ENCODE measurements at regions not wholly inside any gene's neighbourhood (a gene's known extent, or its start where the extent isn't known, plus 50 kb on each side); places are given as distances from the start of the nearest gene placed in this dataset.

GRCh38 chr20:57070296-57070695 lies 196.1 kb downstream of the BMP7 start:
- ChIA-PET POLR2A (no interaction called here), CTCF (no interaction called here)
- peaks cover 21% of the 10 kb centered on the region for H3K27me3 ChIP-seq (ENCODE audit: control insufficient read depth, insufficient read depth, low read length)
- TF ChIP-seq CTCF (IDR thresholded peaks at IDR 0.05) (no peak), TCF7L2 (IDR thresholded peaks at IDR 0.05; ENCODE audit: low read depth, low read length) (no peak), REST (IDR thresholded peaks at IDR 0.05; ENCODE audit: insufficient read depth in 1 of 2, low read depth in 2 of 2, low read length in 1 of 2) (no peak), SIN3A (IDR thresholded peaks at IDR 0.05; ENCODE audit: borderline replicate concordance, insufficient read depth, low read depth, low read length) (no peak), POLR2AphosphoS5 (IDR thresholded peaks at IDR 0.05; ENCODE audit: low read depth, low read length) (no peak)
- H3K9me3 ChIP-seq (ENCODE audit: control insufficient read depth, insufficient read depth, low read depth, low read length) = no peaks in the 10 kb centered on the region
- H3K4me1 ChIP-seq (ENCODE audit: control insufficient read depth, insufficient read depth, low read length) = no peaks in the 10 kb centered on the region
- no peaks in the 10 kb centered on the region for H3K36me3 ChIP-seq (ENCODE audit: control insufficient read depth, insufficient read depth, low read length)
- no peak for DNase-seq (ENCODE audit: low read depth, low spot score)
- intact Hi-C loops (cut with micrococcal nuclease; ENCODE audit: unreplicated experiment) (no loop called here), in situ Hi-C loops (cut with HindIII; ENCODE audit: low pct_unique_long_range_greater_than_20kb, low sequenced_read_pairs) (no loop called here)
- no peak for ATAC-seq
- BruUV-seq (replicated peaks) = no TSS peak
- no peak overlapping the region for H3K4me3 ChIP-seq (ENCODE audit: low read depth in 2 of 2, low read length in 2 of 2)
- H3K27ac ChIP-seq (ENCODE audit: low read length) = no peak overlapping the region

GRCh38 chr20:57071283-57071731 lies 195.1 kb downstream of the BMP7 start:
- in situ Hi-C loops (cut with HindIII; ENCODE audit: low pct_unique_long_range_greater_than_20kb, low sequenced_read_pairs) = no loop called here
- ChIA-PET CTCF (no interaction called here), POLR2A (no interaction called here)
- DNase-seq (ENCODE audit: low read depth, low spot score) = no peak
- ATAC-seq = no peak
- no peak for TF ChIP-seq REST (IDR thresholded peaks at IDR 0.05; ENCODE audit: insufficient read depth in 1 of 2, low read depth in 2 of 2, low read length in 1 of 2)
- no peak for TF ChIP-seq POLR2AphosphoS5 (IDR thresholded peaks at IDR 0.05; ENCODE audit: low read depth, low read length)
- TF ChIP-seq SIN3A (IDR thresholded peaks at IDR 0.05; ENCODE audit: borderline replicate concordance, insufficient read depth, low read depth, low read length) = no peak
- TF ChIP-seq TCF7L2 (IDR thresholded peaks at IDR 0.05; ENCODE audit: low read depth, low read length) = no peak
- no peak for TF ChIP-seq CTCF (IDR thresholded peaks at IDR 0.05)
- no TSS peak for BruUV-seq (replicated peaks)
- intact Hi-C loops (cut with micrococcal nuclease; ENCODE audit: unreplicated experiment) = no loop called here
- peaks cover 14% of the 10 kb centered on the region for H3K27me3 ChIP-seq (ENCODE audit: control insufficient read depth, insufficient read depth, low read length)
- no peak overlapping the region for H3K27ac ChIP-seq (ENCODE audit: low read length)
- H3K4me3 ChIP-seq (ENCODE audit: low read depth in 2 of 2, low read length in 2 of 2) = no peak overlapping the region
- no peaks in the 10 kb centered on the region for H3K9me3 ChIP-seq (ENCODE audit: control insufficient read depth, insufficient read depth, low read depth, low read length)
- H3K4me1 ChIP-seq (ENCODE audit: control insufficient read depth, insufficient read depth, low read length) = no peaks in the 10 kb centered on the region
- H3K36me3 ChIP-seq (ENCODE audit: control insufficient read depth, insufficient read depth, low read length) = no peaks in the 10 kb centered on the region
